ENCODE measurements at regions not wholly inside any gene's neighbourhood (a gene's known extent, or its start where the extent isn't known, plus 50 kb on each side); places are given as distances from the start of the nearest gene placed in this dataset.
"Not testable (repeated sequence)": the region's sequence is repeated elsewhere in the genome, so short reads cannot be mapped to it uniquely, and the experiment has no call there.

- DNase-seq (ENCODE audit: low spot score), result no peak
- in situ Hi-C loops (cut with MboI; ENCODE audit: low pct_unique_long_range_greater_than_20kb, low sequenced_read_pairs, unreplicated experiment), result no loop called here
- TF ChIP-seq, protein P1, sequence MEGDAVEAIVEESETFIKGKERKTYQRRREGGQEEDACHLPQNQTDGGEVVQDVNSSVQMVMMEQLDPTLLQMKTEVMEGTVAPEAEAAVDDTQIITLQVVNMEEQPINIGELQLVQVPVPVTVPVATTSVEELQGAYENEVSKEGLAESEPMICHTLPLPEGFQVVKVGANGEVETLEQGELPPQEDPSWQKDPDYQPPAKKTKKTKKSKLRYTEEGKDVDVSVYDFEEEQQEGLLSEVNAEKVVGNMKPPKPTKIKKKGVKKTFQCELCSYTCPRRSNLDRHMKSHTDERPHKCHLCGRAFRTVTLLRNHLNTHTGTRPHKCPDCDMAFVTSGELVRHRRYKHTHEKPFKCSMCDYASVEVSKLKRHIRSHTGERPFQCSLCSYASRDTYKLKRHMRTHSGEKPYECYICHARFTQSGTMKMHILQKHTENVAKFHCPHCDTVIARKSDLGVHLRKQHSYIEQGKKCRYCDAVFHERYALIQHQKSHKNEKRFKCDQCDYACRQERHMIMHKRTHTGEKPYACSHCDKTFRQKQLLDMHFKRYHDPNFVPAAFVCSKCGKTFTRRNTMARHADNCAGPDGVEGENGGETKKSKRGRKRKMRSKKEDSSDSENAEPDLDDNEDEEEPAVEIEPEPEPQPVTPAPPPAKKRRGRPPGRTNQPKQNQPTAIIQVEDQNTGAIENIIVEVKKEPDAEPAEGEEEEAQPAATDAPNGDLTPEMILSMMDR (IDR thresholded peaks at IDR 0.05; ENCODE audit: extremely low read depth, insufficient read depth, missing control alignments), result no peak
Observed at GRCh38 chr16:27600381-27600780, 50.4 kb downstream of the KATNIP start.

DNA sequence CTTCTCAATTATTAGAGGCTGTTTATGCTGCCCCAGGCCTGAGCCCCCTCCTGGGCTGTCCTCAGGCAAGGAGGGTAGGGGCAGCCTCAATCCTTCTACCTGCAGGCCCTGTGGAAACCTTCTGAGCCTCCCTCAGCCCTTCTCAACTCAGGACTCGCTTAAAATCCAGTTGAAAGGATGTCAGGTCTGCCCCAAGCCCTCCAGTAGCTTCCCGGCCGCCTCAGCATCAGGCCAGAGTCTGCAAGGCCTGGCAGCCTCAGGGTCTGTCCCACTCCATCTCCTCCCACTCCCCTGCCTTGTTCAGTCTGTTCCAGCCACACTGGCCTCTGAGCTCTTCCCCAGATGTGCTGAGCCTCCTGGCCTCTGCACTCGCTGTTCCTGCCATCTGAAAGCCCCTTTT, 52.2 kb downstream of the KATNIP start:
- DNase-seq (ENCODE audit: low spot score), result no peak
- TF ChIP-seq, protein P1 (IDR thresholded peaks at IDR 0.05; ENCODE audit: extremely low read depth, insufficient read depth, missing control alignments), result no peak
- in situ Hi-C loops (cut with MboI; ENCODE audit: low pct_unique_long_range_greater_than_20kb, low sequenced_read_pairs, unreplicated experiment), result no loop called here

DNA sequence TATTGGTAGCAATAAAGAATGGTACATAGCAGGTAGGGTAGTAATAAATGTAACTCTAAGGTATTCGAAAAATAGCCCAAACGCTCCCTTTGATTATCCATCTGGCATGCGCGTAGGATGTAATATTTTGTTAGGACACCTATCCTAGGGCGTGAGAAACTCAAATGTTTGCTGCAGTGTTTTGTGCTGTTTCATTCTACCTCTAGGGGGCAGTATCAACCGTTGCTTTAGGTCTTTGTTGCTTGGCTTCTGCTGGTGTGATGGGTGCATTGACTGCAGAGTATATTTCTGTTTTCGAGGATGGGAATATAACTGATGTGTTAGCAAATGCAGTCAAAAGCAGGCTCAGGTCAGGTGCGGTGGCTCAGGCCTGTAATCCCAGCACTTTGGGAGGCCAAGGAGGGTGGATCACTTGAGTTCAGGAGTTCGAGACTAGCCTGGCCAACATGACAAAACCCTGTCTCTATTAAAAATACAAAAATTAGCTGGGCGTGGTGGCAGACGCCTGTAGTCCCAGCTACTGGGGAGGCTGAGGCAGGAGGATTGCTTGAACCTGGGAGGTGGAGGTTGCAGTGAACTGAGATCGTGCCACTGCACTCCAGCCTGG, 55.7 kb downstream of the KATNIP start:
- in situ Hi-C loops (cut with MboI; ENCODE audit: low pct_unique_long_range_greater_than_20kb, low sequenced_read_pairs, unreplicated experiment), result not testable (repeated sequence)
- TF ChIP-seq, protein P1 (IDR thresholded peaks at IDR 0.05; ENCODE audit: extremely low read depth, insufficient read depth, missing control alignments), result peak; percentile 73
- peak; percentile 66 for DNase-seq (ENCODE audit: low spot score)

GRCh38 chr16:27611340-27611739, 61.4 kb downstream of the KATNIP start:
- in situ Hi-C loops (cut with MboI; ENCODE audit: low pct_unique_long_range_greater_than_20kb, low sequenced_read_pairs, unreplicated experiment), result no loop called here

DNA sequence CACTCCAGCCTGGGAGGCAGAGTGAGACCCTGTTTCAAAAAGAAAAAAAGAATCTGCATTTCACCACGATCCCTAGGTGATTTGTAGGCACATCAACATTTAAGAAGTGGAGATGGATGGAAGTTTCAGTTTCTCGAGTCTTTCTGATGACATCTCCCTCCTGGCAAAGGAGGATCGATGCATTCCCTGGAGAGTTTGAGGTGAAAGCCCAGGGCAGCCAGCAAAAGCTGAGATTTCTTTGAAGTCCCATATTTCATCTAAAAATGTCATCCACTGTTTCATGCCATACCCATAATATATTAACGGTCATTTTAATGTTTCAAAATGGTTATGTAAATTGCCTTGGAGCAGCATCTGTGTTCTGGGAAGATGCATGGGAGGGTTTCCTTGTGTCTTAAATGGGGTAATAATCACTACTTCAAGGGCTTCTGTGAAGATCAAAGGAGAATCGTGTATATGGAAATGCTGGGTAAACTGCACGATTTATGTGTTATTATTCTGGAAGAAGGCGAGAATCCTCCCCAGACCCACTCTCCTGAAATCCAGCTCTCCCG, 63.4 kb downstream of the KATNIP start:
- TF ChIP-seq, protein P1 (IDR thresholded peaks at IDR 0.05; ENCODE audit: extremely low read depth, insufficient read depth, missing control alignments), result no peak
- in situ Hi-C loops (cut with MboI; ENCODE audit: low pct_unique_long_range_greater_than_20kb, low sequenced_read_pairs, unreplicated experiment), result no loop called here

More at GRCh38 chr16:27611340-27611739, 61.4 kb downstream of the KATNIP start:
- DNase-seq (ENCODE audit: low spot score), result no peak
- TF ChIP-seq, protein P1 (IDR thresholded peaks at IDR 0.05; ENCODE audit: extremely low read depth, insufficient read depth, missing control alignments), result no peak

DNA sequence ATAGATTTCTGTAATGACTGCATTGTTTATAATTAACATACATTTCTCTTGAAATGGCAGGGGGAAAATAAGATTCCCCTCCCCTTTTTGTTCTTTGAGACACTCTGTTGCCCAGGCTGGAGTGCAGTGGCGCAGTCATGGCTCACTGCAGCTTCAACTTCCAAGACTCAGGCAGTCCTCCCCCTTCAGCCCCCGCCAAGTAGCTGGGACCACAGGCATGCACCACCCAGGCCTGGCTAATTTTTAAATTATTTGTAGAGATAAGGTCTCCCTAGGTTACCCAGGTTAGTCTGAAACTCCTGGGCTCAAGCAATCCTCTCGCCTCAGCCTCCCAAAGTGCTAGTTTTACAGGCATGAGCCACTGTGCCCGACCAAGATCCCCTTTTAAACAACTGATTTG, 67.7 kb downstream of the KATNIP start:
- in situ Hi-C loops (cut with MboI; ENCODE audit: low pct_unique_long_range_greater_than_20kb, low sequenced_read_pairs, unreplicated experiment), result no loop called here
- no peak for DNase-seq (ENCODE audit: low spot score)
- TF ChIP-seq, protein P1 (IDR thresholded peaks at IDR 0.05; ENCODE audit: extremely low read depth, insufficient read depth, missing control alignments), result no peak

More for the DNA sequence above, 63.4 kb downstream of the KATNIP start:
- DNase-seq (ENCODE audit: low spot score), result no peak
